ENCODE measurements at regions not wholly inside any gene's neighbourhood (a gene's known extent, or its start where the extent isn't known, plus 50 kb on each side); places are given as distances from the start of the nearest gene placed in this dataset.
A peak's percentile ranks its signal among the peaks of the same experiment; 100 is the strongest.

GRCh38 chr9:89878687-89879086 is 273.9 kb downstream of the GADD45G start:
- DNase-seq (ENCODE audit: low spot score), result no peak
- in situ Hi-C loops (cut with HindIII; ENCODE audit: low sequenced_read_pairs), result no loop called here

DNA sequence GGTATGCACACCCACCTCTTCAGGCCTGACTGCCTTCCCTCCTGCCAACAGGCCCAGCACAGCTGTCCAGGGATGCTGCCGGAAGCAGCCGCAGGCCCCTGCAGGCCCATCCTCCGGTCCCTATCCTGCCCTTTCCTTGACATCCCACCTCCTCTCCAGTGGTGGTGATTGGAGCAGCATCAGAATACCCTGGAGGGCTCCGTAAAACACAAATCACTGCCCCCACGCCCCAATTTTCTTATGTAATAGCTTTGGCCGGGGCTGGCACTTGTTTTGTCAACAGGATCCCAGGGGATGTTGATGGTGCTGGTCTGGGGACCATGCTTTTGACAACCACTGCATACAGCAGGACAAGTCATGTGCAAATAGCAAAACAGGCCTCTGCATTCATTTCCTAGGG is 274.5 kb downstream of the GADD45G start:
- in situ Hi-C loops (cut with HindIII; ENCODE audit: low sequenced_read_pairs), result no loop called here
- no peak for DNase-seq (ENCODE audit: low spot score)

DNA sequence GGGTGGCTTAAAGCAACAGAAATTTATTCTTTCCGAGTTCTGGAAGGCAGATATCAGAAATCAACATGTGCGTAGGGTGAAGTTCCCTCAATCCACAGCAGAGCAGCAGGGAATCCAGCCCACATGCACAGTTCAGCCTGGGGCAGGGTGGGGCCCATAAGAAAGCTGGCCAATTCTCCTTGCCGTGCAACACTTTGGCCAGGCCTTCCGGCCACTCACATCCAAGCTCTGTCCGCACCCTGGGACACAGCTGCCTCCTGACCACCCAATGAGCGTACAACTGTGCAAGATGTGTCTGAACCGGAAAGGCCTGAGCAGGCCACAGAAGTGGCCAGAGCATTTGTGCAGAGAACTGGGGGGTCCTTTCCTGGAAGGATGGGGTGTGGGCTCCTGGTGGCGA is 274.9 kb downstream of the GADD45G start:
- DNase-seq (ENCODE audit: low spot score), result no peak
- in situ Hi-C loops (cut with HindIII; ENCODE audit: low sequenced_read_pairs), result no loop called here

- in situ Hi-C loops (cut with HindIII; ENCODE audit: low sequenced_read_pairs), result no loop called here
Observed at GRCh38 chr9:89880161-89880560, 275.3 kb downstream of the GADD45G start.

DNA sequence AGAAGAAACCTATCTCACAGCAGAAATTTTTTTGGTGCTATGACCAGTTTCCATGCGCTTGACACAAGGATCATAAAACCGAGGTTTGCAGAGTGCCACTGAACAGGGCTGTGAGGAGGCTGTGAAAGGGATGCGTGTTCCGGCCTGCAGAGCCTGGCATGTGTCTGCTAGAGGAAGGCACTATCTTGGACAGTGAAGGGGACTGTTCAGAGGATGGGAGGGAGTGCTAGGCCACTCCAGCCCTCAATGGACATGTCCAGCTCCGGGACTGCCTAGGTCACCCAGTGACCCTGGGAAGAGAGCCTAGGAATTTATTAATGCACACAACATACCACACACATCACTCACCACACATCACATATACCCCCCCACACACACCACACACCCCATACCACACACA is 275.9 kb downstream of the GADD45G start:
- DNase-seq (ENCODE audit: low spot score), result no peak
- in situ Hi-C loops (cut with HindIII; ENCODE audit: low sequenced_read_pairs), result no loop called here

More at GRCh38 chr9:89880161-89880560, 275.3 kb downstream of the GADD45G start:
- no peak for DNase-seq (ENCODE audit: low spot score)

- in situ Hi-C loops (cut with HindIII; ENCODE audit: low sequenced_read_pairs), result no loop called here
- no peak for DNase-seq (ENCODE audit: low spot score)
Observed at GRCh38 chr9:89881431-89881830, 276.6 kb downstream of the GADD45G start.

GRCh38 chr9:89882930-89883361 is 278.1 kb downstream of the GADD45G start:
- DNase-seq (ENCODE audit: low spot score), result no peak
- in situ Hi-C loops (cut with HindIII; ENCODE audit: low sequenced_read_pairs), result no loop called here

DNA sequence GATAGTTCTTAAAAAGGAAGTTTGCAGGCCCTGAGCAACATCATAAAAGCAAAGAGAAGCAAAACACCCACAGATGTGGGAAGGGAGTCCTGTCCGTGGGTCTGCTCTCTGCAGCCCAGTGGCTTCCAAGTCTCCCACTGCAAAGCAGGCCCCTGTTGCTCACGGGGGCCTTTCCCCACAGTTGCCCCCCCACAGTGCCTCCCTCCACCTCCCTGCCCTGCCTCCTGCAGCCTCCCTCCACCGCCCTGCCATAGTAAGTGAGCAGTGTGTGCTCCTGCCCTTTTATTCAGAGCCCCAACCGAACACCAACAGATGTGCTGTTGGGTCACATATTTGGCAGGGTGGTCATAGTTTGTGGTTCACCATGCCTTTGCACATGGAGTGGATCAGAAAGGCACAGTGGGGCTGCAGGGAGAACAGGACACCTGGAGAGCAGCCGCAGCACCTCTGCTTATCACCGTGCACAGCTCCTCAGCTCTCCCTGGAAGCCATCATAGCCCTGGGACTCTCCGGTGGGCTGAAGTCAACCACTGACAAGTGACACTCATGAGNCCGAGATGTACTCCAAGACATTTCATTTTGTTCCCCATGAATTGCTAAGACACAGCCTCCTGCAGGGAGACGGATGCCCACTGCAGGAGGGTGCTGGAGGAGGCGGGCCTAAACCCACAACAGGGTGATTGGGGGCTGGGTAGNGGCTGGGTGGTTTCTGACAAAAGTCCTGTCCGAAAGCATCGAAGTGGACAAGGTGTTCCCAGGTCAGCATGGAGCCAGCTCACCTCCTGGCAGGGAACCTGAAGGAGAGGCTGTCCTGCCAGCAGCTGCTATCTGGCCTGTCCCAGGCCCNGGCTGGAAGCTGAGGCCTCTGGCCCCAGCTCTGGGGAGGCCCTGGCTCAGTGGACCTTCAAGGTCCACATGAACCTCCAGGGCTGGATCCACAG is 278.9 kb downstream of the GADD45G start:
- in situ Hi-C loops (cut with HindIII; ENCODE audit: low sequenced_read_pairs), result no loop called here

DNA sequence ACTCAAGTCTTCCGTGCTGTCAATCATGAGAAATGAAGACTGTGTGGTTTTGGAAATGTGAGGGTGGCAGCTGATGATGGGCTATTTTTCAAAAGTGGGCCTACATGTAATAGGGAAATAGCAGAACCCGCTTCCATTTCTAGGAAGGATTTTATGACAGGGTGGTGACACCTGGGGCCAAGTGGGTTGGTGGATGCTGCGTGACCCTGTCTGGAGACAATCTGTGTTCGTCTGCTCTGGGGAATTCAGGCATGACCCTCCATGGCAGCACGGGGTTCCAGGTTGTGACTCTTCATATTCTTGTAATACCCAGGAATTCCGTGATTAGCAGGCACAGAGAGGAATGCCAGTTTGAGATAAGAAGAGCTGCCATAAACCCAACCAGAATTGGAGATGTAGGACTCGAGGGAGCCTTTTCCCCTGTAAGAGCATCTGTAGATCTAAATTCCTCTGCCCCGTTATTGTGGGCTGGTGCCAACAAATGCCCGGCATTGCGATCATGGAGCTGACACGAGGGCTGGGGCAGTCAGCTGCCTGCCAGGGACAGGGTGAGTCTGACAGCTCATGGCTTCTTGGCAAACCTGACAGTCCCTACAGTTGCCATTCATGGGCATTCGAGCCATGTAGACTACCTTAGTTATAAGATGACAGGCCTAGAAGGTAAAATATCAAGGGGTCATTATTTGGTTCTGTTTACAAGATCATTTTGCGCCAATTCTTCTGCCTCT is 279.7 kb downstream of the GADD45G start:
- DNase-seq (ENCODE audit: low spot score), result no peak
- in situ Hi-C loops (cut with HindIII; ENCODE audit: low sequenced_read_pairs), result no loop called here

More for the DNA sequence above, 278.9 kb downstream of the GADD45G start:
- no peak for DNase-seq (ENCODE audit: low spot score)

GRCh38 chr9:89885156-89885555 is 280.3 kb downstream of the GADD45G start:
- in situ Hi-C loops (cut with HindIII; ENCODE audit: low sequenced_read_pairs), result no loop called here
- no peak for DNase-seq (ENCODE audit: low spot score)

- DNase-seq (ENCODE audit: low spot score), result no peak
- in situ Hi-C loops (cut with HindIII; ENCODE audit: low sequenced_read_pairs), result no loop called here
Observed at GRCh38 chr9:89886281-89886700, 281.5 kb downstream of the GADD45G start.

DNA sequence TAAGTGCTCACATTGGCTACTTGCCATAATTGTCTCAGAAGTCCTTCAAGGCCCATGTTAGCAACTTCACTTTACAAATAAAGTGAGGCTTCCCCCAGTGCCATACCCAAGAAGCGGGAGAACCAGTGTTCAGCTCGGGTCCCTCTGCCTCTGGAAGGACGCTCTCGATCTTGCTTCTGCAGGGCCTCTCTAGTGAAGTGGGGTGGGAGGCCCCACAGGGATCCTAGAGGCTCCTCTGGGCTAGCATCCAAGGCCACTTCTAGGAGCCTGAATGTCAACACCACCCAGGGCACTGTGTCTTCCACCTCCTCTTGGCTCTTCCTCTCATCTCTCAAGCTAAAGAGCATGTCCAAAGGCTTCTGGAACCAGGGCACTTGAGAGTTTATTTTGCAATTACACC is 282.5 kb downstream of the GADD45G start:
- DNase-seq (ENCODE audit: low spot score), result no peak
- in situ Hi-C loops (cut with HindIII; ENCODE audit: low sequenced_read_pairs), result no loop called here

GRCh38 chr9:89888233-89888632 is 283.4 kb downstream of the GADD45G start:
- no peak for DNase-seq (ENCODE audit: low spot score)
- in situ Hi-C loops (cut with HindIII; ENCODE audit: low sequenced_read_pairs), result no loop called here

GRCh38 chr9:89888677-89889076 is 283.9 kb downstream of the GADD45G start:
- no peak for DNase-seq (ENCODE audit: low spot score)
- in situ Hi-C loops (cut with HindIII; ENCODE audit: low sequenced_read_pairs), result no loop called here

- DNase-seq (ENCODE audit: low spot score), result no peak
- in situ Hi-C loops (cut with HindIII; ENCODE audit: low sequenced_read_pairs), result no loop called here
Observed at GRCh38 chr9:89889865-89890264, 285.1 kb downstream of the GADD45G start.

GRCh38 chr9:89890326-89890980 is 285.6 kb downstream of the GADD45G start:
- DNase-seq (ENCODE audit: low spot score), result no peak

GRCh38 chr9:89891221-89891590 is 286.4 kb downstream of the GADD45G start:
- in situ Hi-C loops (cut with HindIII; ENCODE audit: low sequenced_read_pairs), result no loop called here

More at GRCh38 chr9:89890326-89890980, 285.6 kb downstream of the GADD45G start:
- in situ Hi-C loops (cut with HindIII; ENCODE audit: low sequenced_read_pairs), result no loop called here

GRCh38 chr9:89891591-89892304 is 286.9 kb downstream of the GADD45G start:
- in situ Hi-C loops (cut with HindIII; ENCODE audit: low sequenced_read_pairs), result no loop called here
- DNase-seq (ENCODE audit: low spot score), result peak; percentile 26

More at GRCh38 chr9:89891221-89891590, 286.4 kb downstream of the GADD45G start:
- no peak for DNase-seq (ENCODE audit: low spot score)

- no peak for DNase-seq (ENCODE audit: low spot score)
- in situ Hi-C loops (cut with HindIII; ENCODE audit: low sequenced_read_pairs), result no loop called here
Observed at GRCh38 chr9:89892920-89893319, 288.1 kb downstream of the GADD45G start.
